GM20431 (cell line): ENCODE measurements at regions not wholly inside any gene's neighbourhood (a gene's known extent, or its start where the extent isn't known, plus 50 kb on each side); places are given as distances from the start of the nearest gene placed in this dataset.

Experiments used
- in situ Hi-C: fragments of 300-500 bp; cut with MseI, MboI; formaldehyde crosslinking; loops from one replicate; pipeline ENCODE4 v1.15.0; 2020; ENCODE audit warnings: low sequenced_read_pairs; ENCODE audit not compliant: unreplicated experiment

DNA sequence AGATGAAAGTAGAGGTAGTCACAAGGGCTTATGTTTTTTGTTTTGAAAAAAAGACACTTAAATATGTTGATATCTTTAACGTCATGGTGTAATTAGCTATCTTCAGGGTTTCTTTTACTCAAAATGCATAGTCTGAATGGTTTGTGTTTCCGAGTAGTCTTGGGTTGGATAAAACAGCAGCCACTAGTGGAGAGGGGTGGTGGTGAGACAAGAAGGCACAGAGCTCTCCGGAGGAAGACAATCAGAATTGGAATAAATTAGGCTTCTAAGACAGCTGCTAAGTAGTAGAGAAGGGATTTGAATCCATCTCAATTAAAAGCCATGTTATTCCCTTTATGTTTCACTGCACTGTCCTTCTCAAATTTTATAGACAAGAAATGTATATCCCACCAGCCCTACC is 240.4 kb upstream of the VEGFC start:
- in situ Hi-C loops, result loop anchor here (25.0 kb wide), 2 partner anchors 246 to 671 kb away; partner anchors contain the start of gene VEGFC

DNA sequence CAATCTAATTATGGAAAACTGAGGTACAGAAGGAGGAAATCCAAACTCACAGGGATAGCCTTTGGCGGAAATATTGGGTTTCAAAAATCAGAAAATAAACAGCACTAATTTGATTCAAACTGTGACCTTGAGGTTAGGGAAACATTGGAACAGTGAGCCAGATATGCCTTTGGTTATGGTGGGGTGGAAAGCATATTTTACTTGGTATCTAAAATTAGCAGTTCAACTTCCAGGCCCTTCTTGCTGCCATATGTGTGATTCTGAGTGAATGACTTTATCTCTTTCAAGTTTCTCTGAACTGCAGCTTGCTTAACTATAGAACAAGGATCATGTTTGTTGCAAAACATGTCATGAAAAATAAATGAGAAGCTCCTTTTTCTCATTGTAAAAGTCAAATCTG is 240.9 kb upstream of the VEGFC start:
- in situ Hi-C loops, result loop anchor here (25.0 kb wide), 2 partner anchors 246 to 671 kb away; partner anchors contain the start of gene VEGFC

GRCh38 chr4:177041356-177041755 is 248.6 kb upstream of the VEGFC start:
- in situ Hi-C loops, result loop anchor here (25.0 kb wide), 2 partner anchors 254 to 679 kb away; partner anchors contain the start of gene VEGFC

- in situ Hi-C loops, result loop anchor here (25.0 kb wide), 2 partner anchors 260 to 685 kb away; partner anchors contain the start of gene VEGFC
Observed at GRCh38 chr4:177047070-177047850, 254.5 kb upstream of the VEGFC start.

- in situ Hi-C loops, result loop anchor here (25.0 kb wide), 2 partner anchors 261 to 686 kb away; partner anchors contain the start of gene VEGFC
Observed at GRCh38 chr4:177047851-177048174, 255.1 kb upstream of the VEGFC start.

DNA sequence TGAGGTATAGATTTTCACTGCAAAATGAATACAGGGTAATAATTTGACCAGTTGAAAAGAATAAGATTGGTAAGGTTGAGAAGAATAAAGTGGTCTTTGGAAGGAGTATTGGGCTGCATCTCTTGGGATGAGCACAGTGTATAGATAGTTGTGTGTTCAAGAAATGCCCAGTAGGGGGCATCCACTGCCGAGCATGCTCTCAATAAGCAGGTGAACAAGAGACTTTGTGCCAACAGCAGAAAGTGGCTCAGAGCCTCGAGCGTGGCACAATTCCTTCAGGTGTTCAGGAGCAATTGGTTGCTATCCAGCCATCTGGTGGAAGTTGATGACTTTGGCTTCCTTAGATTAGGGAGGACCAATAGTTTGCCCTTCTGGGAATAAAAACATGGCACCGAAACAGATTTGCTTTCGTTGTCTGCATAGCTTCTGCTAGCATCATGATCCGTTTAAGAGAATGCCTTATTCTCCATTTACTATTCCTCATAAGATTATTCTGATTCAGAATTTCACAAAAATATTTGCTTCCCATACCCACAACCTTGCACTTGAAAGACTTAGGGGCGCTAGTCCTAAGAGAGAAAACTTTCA is 258.1 kb upstream of the NEIL3 start:
- in situ Hi-C loops, result no loop called here

DNA sequence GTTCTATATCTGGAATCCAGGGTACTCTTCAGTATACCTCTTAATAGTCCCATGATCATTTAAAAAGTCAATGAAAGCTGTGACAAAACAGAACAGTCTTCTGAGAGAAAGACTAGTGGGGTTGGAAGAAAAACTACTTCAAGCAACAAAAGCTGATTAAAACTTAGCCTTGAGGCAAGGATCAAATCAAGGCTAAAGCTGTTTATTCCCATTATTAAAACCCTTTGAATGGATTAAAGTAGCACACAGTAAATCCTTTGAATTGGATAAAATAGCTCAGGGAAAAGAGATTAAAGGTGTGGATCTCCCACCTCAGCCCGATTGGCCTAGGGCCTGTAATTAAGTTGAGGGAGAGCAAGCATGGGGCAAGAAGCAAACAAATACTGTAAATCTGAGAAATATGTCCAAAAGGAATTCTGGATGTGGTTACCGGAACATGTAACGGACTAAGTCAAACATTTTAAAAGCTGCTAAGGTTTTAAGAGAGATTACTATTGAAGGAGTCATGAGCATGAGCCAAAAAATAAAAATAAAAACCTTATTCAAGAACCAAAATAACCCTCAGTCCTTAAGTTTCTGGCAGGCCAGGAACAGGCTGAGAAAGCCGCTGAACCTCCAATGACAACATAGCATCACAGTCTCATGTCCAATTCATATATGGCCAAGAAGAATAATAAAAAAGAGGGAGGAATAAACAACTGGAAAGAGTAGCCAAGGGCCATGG is 257.3 kb upstream of the NEIL3 start:
- in situ Hi-C loops, result no loop called here

DNA sequence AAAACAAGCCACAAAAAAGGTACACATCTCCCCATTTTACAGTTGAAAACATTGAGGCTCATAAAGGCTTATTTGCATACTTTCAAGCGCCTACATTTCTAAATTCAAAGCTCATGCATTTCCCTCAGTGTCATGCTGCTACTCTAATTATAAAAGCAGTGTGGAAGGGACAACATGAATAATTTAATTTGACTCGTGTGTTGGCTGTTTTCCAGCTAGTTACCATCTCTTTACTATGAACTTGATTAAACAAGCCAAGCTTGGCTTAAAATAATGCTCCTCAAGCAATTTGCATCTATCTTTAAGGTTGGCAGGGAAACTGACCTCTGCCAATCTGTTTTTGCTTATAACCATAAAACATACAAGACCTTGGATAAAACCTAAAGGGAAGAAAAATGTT is 252.5 kb upstream of the NEIL3 start:
- in situ Hi-C loops, result no loop called here

DNA sequence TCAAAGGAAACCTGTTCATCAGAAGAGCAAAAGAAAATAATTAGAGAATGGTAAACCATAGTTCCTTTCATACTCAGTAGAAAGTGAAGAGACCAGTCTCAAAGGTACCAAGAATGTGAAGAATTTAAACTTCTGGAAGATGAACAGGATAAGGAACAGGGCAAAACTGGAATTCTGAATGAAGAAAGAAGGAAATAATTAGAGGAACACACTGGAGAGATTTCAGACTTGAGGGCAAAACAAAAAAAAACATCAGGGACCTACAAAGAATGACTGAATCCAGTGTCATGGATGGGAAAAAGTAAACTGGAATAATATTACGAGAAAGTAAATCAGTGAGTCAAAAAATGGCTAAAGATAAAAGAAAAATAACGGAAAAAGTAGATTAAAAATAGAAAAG is 245.6 kb upstream of the NEIL3 start:
- in situ Hi-C loops, result no loop called here

- in situ Hi-C loops, result no loop called here
Observed at GRCh38 chr4:177064729-177065394, 244.8 kb upstream of the NEIL3 start.

DNA sequence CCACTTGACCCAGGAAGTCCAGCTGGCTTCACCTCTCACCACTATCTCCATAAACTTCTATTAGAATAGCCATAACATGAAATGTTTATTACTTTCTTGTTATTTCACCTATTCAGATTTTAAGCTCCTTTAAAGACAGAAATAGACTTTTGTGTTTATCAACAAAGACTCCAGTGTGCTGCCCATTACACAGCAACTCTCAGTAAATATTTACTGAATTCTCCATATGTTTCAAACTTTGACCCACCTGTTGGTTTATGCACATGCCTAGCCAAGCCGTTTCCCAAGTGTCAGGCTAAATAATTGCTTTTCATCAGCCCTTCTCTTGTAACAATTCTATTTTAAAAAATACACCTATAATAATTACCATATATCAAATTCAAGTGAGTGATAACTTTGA is 242.9 kb upstream of the NEIL3 start:
- in situ Hi-C loops, result no loop called here

DNA sequence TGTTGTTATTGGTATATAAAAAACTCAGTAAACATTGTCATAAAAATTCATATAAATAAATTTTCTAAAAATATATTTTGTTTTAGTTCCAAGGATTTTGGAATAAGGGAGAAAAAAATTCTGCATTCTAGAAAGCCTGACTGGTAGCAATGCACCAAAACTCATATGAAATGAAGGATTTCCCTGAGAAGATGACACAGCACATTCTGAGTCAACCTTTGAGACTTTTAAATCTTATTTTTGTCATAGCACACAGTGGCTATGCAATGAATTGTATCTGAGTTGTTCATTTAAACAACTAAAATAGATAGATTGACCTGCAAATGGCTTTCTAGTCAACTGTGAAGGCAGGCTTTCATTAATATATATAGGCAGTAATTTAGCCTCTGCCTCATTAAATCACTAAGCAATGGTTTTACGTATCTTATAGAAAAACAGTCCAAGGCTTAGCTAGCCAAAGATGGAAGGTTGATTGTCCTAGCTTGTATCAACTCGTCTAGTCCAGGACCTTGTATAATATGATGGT is 239.1 kb upstream of the NEIL3 start:
- in situ Hi-C loops, result no loop called here

DNA sequence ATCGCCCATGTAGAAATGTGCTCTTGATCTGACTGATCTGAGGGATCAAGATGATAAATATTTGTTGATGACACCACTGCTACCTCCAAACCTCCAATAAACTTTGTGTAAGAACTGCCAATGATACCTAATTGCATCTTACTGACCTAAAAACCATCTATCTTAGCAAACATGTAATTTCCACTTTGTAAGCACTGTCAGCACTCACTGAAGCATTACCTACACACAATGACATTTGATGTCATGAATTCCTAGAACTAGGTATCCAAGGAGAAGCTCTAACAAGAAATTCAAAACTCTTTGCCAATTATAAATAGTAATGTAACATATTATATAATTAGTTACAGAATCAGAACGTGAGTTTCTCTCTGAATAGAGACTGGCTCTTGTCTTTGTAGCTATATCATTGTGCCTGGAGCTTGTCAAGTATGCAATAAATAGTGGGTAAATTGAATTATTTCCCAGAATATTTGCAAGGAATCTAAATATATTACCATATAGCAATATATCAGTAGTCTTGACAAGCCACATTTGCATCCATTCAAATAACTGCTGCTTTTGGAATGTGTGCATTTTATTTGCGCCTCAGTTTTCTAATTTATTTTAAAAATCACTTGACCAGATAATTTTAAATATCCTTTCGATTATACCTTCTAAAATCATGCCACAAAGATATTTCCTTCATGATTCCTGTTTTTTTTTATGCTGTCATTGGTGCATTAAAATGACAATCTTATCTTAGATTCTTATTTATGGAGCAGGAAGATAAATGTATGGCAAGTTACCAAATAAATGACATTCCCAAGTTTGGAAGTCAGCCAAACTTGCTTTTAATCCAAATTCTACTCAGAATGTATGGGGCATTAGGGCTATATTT is 232.3 kb upstream of the NEIL3 start:
- in situ Hi-C loops, result no loop called here

DNA sequence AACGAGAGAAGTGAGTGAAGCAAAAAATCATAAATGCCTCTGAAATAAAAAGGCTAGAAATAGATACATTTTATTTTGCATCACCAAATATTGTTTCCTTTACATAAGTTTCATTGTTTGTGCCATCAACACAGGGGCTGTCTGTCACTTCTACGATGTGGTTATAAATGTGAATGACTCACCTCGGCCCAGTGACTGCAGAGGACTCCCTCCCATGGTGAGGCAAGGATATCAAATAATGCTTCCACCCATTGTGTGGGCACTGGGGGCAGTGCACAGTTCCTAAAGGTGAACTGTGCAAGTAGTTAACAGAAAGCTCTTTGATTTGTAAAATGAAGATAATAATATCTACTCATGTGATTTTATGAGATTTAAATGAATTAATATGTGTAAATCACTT is 230.3 kb upstream of the NEIL3 start:
- in situ Hi-C loops, result no loop called here

DNA sequence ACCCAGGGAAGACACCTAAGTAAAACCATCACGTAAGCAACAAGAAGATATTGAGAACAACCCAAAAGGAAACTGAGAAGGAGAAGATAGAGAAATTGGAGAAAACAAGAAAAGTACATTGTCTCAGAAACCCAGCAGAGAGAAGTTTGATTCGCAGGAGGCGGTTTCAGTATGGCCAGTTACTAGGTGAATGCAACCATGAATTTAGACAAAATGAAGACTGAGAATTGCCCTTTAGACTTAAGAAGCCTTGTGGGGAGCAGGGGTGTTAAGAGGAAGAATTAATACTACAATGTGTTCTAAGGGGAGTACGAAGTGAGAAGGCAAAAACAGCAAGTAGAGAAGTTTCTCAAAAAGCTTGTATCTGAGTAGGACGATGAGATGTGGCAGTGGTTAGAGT is 229.3 kb upstream of the NEIL3 start:
- in situ Hi-C loops, result no loop called here

DNA sequence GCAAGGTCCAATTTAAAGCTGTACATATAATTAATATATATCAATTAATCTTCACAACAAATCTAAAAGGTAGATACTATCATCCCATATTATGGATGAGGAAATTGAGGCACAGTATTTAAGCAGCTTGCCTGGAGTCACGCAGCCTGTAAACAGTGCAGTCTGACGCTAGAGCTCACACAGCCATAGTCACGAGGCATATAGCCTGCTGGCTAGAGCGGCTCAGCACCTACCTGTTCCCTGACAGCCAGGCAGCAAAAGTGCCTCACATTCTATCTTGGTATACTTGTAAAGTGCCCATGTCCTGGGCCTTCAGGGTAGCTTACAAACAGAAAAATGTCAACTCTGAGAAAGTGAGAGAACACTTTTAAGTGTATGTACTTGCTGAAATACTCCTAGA is 222.6 kb upstream of the NEIL3 start:
- in situ Hi-C loops, result no loop called here

GRCh38 chr4:177087499-177087898 is 222.2 kb upstream of the NEIL3 start:
- in situ Hi-C loops, result no loop called here

DNA sequence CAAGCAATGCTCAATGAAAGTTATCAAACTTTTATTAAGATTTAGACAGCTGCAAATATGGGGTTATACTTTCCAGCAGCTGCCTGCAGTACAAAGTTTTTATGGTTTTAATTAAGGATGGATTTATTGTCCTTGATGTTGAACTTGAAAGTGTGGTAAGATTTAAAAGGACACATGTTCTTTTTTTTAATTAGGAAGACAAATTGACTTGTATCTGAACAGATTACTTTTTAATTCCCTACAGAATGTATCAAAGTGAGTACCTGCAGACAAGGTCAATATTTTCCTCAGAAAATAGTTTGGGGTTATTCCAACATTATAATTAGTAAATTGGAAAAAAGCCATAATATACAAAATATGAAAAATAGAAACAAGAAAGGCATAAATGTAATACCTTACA is 218.2 kb upstream of the NEIL3 start:
- in situ Hi-C loops, result no loop called here

DNA sequence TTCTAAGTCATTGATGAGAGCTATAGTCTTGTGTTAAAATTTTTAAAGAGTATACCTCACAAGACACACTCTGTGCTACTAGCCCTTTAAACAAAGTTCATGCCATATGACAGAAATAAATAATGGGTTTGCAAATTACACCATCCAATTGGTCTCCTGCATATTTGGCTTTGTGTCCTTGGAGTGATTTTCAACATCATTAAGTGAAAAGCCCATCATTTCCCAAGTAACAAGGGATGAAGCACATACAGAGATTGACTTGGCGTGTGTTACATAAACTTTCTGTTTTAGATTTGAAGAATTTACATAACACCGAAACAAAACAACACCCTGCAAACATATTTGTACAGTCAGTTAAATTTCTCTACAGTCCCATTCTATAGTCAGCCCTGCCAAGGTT is 216.9 kb upstream of the NEIL3 start:
- in situ Hi-C loops, result no loop called here
